K562 (cell line): ENCODE measurements at regions not wholly inside any gene's neighbourhood (a gene's known extent, or its start where the extent isn't known, plus 50 kb on each side); places are given as distances from the start of the nearest gene placed in this dataset.
A peak's percentile ranks its signal among the peaks of the same experiment; 100 is the strongest.

Experiments used
- FOSL1 ChIP-seq: fragments of 200-800 bp; sonication (Bioruptor generic); conservative IDR thresholded peaks from 2 replicates; pipeline ENCODE4 v1.6.1; 2016; ENCODE audit warnings: missing genetic modification characterization, missing compliant biosample characterization
- MECOM ChIP-seq: fragments of 250-450 bp; sonication (Bioruptor Pico); IDR thresholded peaks from 2 replicates; pipeline ENCODE4 v1.8.0; 2022; ENCODE audit warnings: inconsistent platforms
- MEF2A ChIP-seq: IDR thresholded peaks from 2 replicates; pipeline ENCODE4 v1.6.1; 2011; ENCODE audit warnings: low read depth, mild to moderate bottlenecking, low read length, moderate library complexity; ENCODE audit not compliant: control insufficient read depth
- MEIS2 ChIP-seq: fragments of 450-650 bp; IDR thresholded peaks from 2 replicates; pipeline ENCODE4 v1.6.1; 2014; ENCODE audit warnings: mild to moderate bottlenecking; ENCODE audit not compliant: partially characterized antibody
- NR2C2 ChIP-seq, 2 experiments: fragments of 200-800 bp in 1 of 2; sonication (Bioruptor generic) in 1 of 2; sonication (generic) in 1 of 2; formaldehyde crosslinking in 1 of 2; IDR thresholded peaks; 2 replicates each; pipeline versions ENCODE4 v1.6.1 to v1.8.0; 2016 to 2022; ENCODE audit warnings: mild to moderate bottlenecking in 1 of 2, missing compliant biosample characterization in 1 of 2, missing genetic modification characterization in 1 of 2, missing genetic modification reagents in 1 of 2
- PATZ1 ChIP-seq: fragments of 250-450 bp; sonication (Bioruptor Pico); IDR thresholded peaks from 2 replicates; pipeline ENCODE4 v1.5.0; 2020; ENCODE audit warnings: mild to moderate bottlenecking, borderline replicate concordance
- PBX2 ChIP-seq, 2 experiments: IDR thresholded peaks in 1 of 2; conservative IDR thresholded peaks in 1 of 2; 2 replicates each; pipeline ENCODE4 v1.6.1; 2016; ENCODE audit warnings: low read depth in 2 of 2, mild to moderate bottlenecking in 1 of 2, missing compliant biosample characterization in 1 of 2, missing genetic modification characterization in 1 of 2, moderate library complexity in 1 of 2
- TF ChIP-seq, protein P1 (sequence below), 2 experiments: fragments of 450-650 bp in 1 of 2; sonication (generic) in 1 of 2; formaldehyde crosslinking in 1 of 2; IDR thresholded peaks in 1 of 2; conservative IDR thresholded peaks in 1 of 2; 2 replicates each; pipeline versions ENCODE4 v1.6.1 to v1.8.1; 2016 to 2023; ENCODE audit warnings: mild to moderate bottlenecking in 2 of 2, moderate library complexity in 2 of 2, inconsistent platforms in 1 of 2, missing genetic modification reagents in 1 of 2
- TF ChIP-seq, protein P2 (sequence below): fragments of 200-800 bp; sonication (Bioruptor generic); IDR thresholded peaks from 2 replicates; pipeline ENCODE4 v1.6.1; 2017; ENCODE audit warnings: missing genetic modification characterization, missing compliant biosample characterization

- TF ChIP-seq PATZ1 (CRISPR knock-in tag): no peak
- TF ChIP-seq, protein P1, sequence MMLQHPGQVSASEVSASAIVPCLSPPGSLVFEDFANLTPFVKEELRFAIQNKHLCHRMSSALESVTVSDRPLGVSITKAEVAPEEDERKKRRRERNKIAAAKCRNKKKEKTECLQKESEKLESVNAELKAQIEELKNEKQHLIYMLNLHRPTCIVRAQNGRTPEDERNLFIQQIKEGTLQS (IDR thresholded peaks at IDR 0.05): peak; percentile 61
- TF ChIP-seq, protein P1 (CRISPR knock-in tag; conservative IDR thresholded peaks at IDR 0.05): no peak
- no peak for TF ChIP-seq PBX2 (CRISPR knock-in tag; IDR thresholded peaks at IDR 0.05; ENCODE audit: low read depth)
- TF ChIP-seq PBX2 (tag; conservative IDR thresholded peaks at IDR 0.05; ENCODE audit: low read depth): 0 out of 2 replicates have a peak, but pooled peaks have one; percentile 5
- TF ChIP-seq NR2C2 (CRISPR knock-in tag; IDR thresholded peaks at IDR 0.05): no peak
- TF ChIP-seq NR2C2 (tag; IDR thresholded peaks at IDR 0.05): peak; percentile 24; the same call in 1 of the 2 replicates
- TF ChIP-seq FOSL1 (tag): peak; percentile 91
- TF ChIP-seq MEF2A: no peak
- peak; percentile 38 for TF ChIP-seq MEIS2
- no peak for TF ChIP-seq MECOM (CRISPR knock-in tag)
- TF ChIP-seq, protein P2, sequence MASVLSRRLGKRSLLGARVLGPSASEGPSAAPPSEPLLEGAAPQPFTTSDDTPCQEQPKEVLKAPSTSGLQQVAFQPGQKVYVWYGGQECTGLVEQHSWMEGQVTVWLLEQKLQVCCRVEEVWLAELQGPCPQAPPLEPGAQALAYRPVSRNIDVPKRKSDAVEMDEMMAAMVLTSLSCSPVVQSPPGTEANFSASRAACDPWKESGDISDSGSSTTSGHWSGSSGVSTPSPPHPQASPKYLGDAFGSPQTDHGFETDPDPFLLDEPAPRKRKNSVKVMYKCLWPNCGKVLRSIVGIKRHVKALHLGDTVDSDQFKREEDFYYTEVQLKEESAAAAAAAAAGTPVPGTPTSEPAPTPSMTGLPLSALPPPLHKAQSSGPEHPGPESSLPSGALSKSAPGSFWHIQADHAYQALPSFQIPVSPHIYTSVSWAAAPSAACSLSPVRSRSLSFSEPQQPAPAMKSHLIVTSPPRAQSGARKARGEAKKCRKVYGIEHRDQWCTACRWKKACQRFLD (CRISPR knock-in tag): peak; percentile 39; the same call in 1 of the 2 replicates
Observed at GRCh38 chr13:50691681-50692263, 151.7 kb downstream of the DLEU7 start (continued).
